ENCODE measurements at regions not wholly inside any gene's neighbourhood (a gene's known extent, or its start where the extent isn't known, plus 50 kb on each side); places are given as distances from the start of the nearest gene placed in this dataset.

DNA sequence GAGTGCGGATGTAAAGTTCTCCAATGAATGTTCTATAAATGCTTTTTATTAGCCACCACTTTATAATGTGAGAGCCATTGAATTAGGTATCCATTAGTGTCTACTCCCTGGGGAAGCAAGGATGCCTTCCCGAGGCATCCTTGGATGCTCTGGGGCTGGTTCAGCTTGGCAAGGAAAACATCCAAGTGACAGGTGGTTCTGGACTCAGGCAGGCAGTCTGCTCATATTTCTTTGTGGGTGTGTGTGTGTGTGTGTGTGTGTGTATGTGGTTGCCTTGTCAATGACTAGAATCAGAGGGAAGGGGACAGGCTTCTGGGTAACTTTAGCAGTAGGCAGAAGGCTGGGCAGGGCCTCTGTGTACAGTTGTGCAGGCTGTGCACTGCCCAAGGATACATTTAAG lies 149.2 kb downstream of the TSN start:
- Histone ChIP-seq H3K36me3 (no peaks in the 10 kb centered on the region), H3K4me1 (ENCODE audit: low read depth) (peaks cover 3% of the 10 kb centered on the region), H3K27ac (no peak overlapping the region), H3K9me3 (ENCODE audit: low read depth) (no peaks in the 10 kb centered on the region), H3K27me3 (no peaks in the 10 kb centered on the region), H3K4me3 (no peak overlapping the region)
- no peak for DNase-seq (ENCODE audit: low read depth in 1 of 2, low spot score in 1 of 2)
- TF ChIP-seq, protein P1, sequence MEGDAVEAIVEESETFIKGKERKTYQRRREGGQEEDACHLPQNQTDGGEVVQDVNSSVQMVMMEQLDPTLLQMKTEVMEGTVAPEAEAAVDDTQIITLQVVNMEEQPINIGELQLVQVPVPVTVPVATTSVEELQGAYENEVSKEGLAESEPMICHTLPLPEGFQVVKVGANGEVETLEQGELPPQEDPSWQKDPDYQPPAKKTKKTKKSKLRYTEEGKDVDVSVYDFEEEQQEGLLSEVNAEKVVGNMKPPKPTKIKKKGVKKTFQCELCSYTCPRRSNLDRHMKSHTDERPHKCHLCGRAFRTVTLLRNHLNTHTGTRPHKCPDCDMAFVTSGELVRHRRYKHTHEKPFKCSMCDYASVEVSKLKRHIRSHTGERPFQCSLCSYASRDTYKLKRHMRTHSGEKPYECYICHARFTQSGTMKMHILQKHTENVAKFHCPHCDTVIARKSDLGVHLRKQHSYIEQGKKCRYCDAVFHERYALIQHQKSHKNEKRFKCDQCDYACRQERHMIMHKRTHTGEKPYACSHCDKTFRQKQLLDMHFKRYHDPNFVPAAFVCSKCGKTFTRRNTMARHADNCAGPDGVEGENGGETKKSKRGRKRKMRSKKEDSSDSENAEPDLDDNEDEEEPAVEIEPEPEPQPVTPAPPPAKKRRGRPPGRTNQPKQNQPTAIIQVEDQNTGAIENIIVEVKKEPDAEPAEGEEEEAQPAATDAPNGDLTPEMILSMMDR (IDR thresholded peaks at IDR 0.05; ENCODE audit: low read depth, low read length), result no peak

DNA sequence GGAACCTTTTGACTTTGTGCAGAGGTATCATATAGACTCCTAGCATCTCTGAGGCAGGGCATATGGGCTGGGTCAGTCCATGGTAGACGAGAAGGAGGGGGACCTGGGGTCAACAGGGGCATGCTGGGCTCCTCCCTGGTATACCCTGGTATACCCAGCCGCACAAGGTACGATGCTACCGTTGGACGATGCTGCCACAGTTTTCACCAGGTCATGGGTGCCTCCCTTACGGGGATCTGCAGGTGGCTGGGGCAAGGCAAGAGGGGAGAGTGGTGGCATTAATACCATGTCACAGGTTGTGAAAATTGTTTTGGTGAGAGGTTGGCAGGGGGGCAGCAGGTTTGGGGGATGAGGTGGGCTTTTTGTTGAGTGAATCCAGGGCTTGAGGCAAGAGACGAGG lies 149.8 kb downstream of the TSN start:
- no peak for DNase-seq (ENCODE audit: low read depth in 1 of 2, low spot score in 1 of 2)
- TF ChIP-seq, protein P1 (IDR thresholded peaks at IDR 0.05; ENCODE audit: low read depth, low read length), result no peak
- H3K27me3 ChIP-seq, result no peaks in the 10 kb centered on the region
- no peak overlapping the region for H3K27ac ChIP-seq
- no peaks in the 10 kb centered on the region for H3K9me3 ChIP-seq (ENCODE audit: low read depth)
- no peak overlapping the region for H3K4me3 ChIP-seq
- no peaks in the 10 kb centered on the region for H3K36me3 ChIP-seq
- peaks cover 3% of the 10 kb centered on the region for H3K4me1 ChIP-seq (ENCODE audit: low read depth)

DNA sequence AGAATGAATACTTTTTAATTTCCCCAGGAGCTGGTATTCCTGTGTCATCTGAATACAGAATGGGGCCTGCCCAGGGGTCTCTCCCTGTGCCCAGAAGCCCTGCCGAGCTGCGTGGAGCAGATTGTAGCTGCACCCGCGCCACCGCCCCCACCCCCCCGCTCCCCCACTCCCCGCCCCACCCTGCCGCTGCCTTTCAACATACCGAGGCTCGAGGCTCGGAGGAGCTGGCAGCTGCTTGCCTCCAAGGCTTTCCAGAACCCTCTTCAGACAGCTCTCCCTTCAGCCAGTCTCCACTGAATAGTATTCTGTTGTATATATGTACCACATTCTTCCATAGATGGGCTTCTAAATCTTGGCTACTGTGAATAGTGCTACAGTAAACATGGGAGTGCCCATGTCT lies 150.7 kb downstream of the TSN start:
- TF ChIP-seq, protein P1 (IDR thresholded peaks at IDR 0.05; ENCODE audit: low read depth, low read length), result no peak
- no peak overlapping the region for H3K27ac ChIP-seq
- no peak for DNase-seq (ENCODE audit: low read depth in 1 of 2, low spot score in 1 of 2)

DNA sequence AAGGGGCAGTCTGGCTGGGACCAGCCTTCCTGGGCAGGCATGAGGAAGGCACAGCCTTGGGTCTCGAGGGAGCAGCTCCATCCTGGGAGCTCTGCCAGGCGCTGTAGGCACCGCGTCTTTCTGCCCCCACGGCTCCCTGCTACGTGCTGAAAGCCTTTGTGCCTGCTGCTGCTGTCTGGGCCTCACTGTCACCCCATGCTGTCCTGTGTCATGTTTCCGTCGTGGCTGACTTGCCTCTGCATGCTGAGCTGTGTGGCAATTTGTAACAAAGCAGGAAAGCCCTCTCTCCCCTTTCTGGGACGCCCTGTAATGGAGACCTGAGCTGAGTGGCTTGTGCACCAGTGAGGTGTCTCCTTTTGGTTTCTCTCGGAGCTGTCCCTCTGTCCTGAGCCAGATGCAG lies 152.5 kb downstream of the TSN start:
- H3K27ac ChIP-seq, result no peak overlapping the region

More for the DNA sequence above, 150.7 kb downstream of the TSN start:
- Histone ChIP-seq H3K27me3 (no peaks in the 10 kb centered on the region), H3K9me3 (ENCODE audit: low read depth) (no peaks in the 10 kb centered on the region), H3K4me1 (ENCODE audit: low read depth) (peaks cover 3% of the 10 kb centered on the region), H3K4me3 (no peak overlapping the region), H3K36me3 (no peaks in the 10 kb centered on the region)

DNA sequence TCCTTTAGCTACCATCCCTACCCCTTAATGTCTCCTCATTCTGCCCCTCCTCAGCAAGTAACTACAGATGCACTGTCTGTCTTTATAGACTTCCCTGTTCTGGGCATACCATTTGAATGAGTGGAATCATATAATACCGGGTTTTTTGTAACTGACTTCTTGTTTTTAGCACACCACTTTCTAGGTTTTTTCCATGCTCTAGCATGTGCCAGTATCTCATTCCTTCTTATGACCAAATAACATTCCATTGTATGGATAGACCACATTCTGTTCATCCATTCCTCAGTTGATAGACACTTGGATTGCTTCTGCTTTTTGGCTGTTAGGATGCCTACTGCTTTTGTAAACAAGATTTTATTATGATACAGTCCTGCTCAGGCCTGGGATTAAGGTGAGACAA lies 154.7 kb downstream of the TSN start:
- no peak overlapping the region for H3K27ac ChIP-seq
- H3K4me3 ChIP-seq, result no peak overlapping the region
- no peaks in the 10 kb centered on the region for H3K36me3 ChIP-seq
- peaks cover 3% of the 10 kb centered on the region for H3K4me1 ChIP-seq (ENCODE audit: low read depth)
- H3K27me3 ChIP-seq, result no peaks in the 10 kb centered on the region
- peak in 1 of 2 donors; percentile 11 for DNase-seq (ENCODE audit: low read depth in 1 of 2, low spot score in 1 of 2)
- TF ChIP-seq, protein P1 (IDR thresholded peaks at IDR 0.05; ENCODE audit: low read depth, low read length), result no peak
- no peaks in the 10 kb centered on the region for H3K9me3 ChIP-seq (ENCODE audit: low read depth)

More for the DNA sequence above, 152.5 kb downstream of the TSN start:
- Histone ChIP-seq H3K36me3 (no peaks in the 10 kb centered on the region), H3K9me3 (ENCODE audit: low read depth) (no peaks in the 10 kb centered on the region), H3K4me3 (no peak overlapping the region), H3K4me1 (ENCODE audit: low read depth) (peaks cover 3% of the 10 kb centered on the region), H3K27me3 (no peaks in the 10 kb centered on the region)
- DNase-seq (ENCODE audit: low read depth in 1 of 2, low spot score in 1 of 2), result peak in 1 of 2 donors; percentile 11
- TF ChIP-seq, protein P1 (IDR thresholded peaks at IDR 0.05; ENCODE audit: low read depth, low read length), result no peak

DNA sequence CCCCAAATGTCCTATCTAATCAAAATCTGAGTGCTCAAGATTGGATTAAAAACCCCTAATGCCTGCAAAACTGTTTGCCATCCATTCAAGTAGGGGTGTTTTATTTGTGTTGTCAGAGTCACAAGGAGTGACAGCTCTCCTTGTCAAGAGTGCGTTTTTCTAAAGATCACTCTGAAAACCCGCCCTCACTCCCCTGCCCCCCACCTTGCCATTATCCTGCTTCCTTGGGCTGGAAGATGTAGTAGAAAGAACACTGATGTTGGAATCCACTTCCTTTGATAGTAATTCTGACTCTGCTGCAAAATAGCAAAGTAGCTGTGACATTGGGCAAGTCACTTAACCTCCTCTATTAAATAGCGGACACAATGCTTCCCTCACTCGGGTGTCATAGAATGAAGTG lies 155.6 kb downstream of the TSN start:
- Histone ChIP-seq H3K27ac (no peak overlapping the region), H3K36me3 (no peaks in the 10 kb centered on the region), H3K9me3 (ENCODE audit: low read depth) (no peaks in the 10 kb centered on the region), H3K4me1 (ENCODE audit: low read depth) (peaks cover 3% of the 10 kb centered on the region), H3K4me3 (no peak overlapping the region), H3K27me3 (no peaks in the 10 kb centered on the region)
- no peak for DNase-seq (ENCODE audit: low read depth in 1 of 2, low spot score in 1 of 2)
- TF ChIP-seq, protein P1 (IDR thresholded peaks at IDR 0.05; ENCODE audit: low read depth, low read length), result no peak
